Smooth muscle cell (in vitro differentiated cells): ENCODE measurements at regions not wholly inside any gene's neighbourhood (a gene's known extent, or its start where the extent isn't known, plus 50 kb on each side); places are given as distances from the start of the nearest gene placed in this dataset.

ENCODE experiments used
- DNase-seq: peaks from one replicate; lab custom pipeline; 2025; ENCODE audit not compliant: unreplicated experiment; lab: John Stamatoyannopoulos, UW
- H2AFZ ChIP-seq: fragments of 200-600 bp; sonication (generic); 2 replicates; pipeline ENCODE4 v1.6.0; 2016; ENCODE audit warnings: antibody characterized with exemption, low read depth, mild to moderate bottlenecking
- H3F3A ChIP-seq: fragments of 200-600 bp; sonication (generic); 2 replicates; pipeline ENCODE4 v1.6.0; 2017; ENCODE audit warnings: antibody characterized with exemption, low read depth
- H3K27ac ChIP-seq: fragments of 200-600 bp; sonication (generic); 2 replicates; pipeline ENCODE4 v1.5.1; 2016; ENCODE audit warnings: low read depth, mild to moderate bottlenecking
- H3K27me3 ChIP-seq: fragments of 200-600 bp; sonication (generic); 2 replicates; pipeline ENCODE4 v1.6.1; 2016; ENCODE audit warnings: low read depth, mild to moderate bottlenecking
- H3K36me3 ChIP-seq: fragments of 200-600 bp; sonication (generic); 2 replicates; pipeline ENCODE4 v1.5.1; 2016; ENCODE audit warnings: low read depth
- H3K4me1 ChIP-seq: fragments of 200-600 bp; sonication (generic); 2 replicates; pipeline ENCODE4 v1.5.1; 2016; ENCODE audit warnings: low read depth
- H3K4me2 ChIP-seq: fragments of 200-600 bp; sonication (generic); 2 replicates; pipeline ENCODE4 v1.6.0; 2016; ENCODE audit warnings: mild to moderate bottlenecking
- H3K4me3 ChIP-seq: fragments of 200-600 bp; sonication (generic); 2 replicates; pipeline ENCODE4 v1.5.1; 2016; ENCODE audit warnings: mild to moderate bottlenecking
- H3K79me2 ChIP-seq: fragments of 200-600 bp; sonication (generic); 2 replicates; pipeline ENCODE4 v1.6.0; 2016; ENCODE audit warnings: low read depth, mild to moderate bottlenecking
- H3K9ac ChIP-seq: fragments of 200-600 bp; sonication (generic); 2 replicates; pipeline ENCODE4 v1.6.0; 2016; ENCODE audit warnings: low read depth
- H3K9me3 ChIP-seq: fragments of 200-600 bp; sonication (generic); replicated peaks from 2 replicates; pipeline ENCODE4 v1.5.1; 2016; ENCODE audit warnings: low read depth
- H4K20me1 ChIP-seq: fragments of 200-600 bp; sonication (generic); 2 replicates; pipeline ENCODE4 v1.6.0; 2016; ENCODE audit warnings: low read depth
- CTCF ChIP-seq: fragments of 200-600 bp; sonication (generic); IDR thresholded peaks from 2 replicates; pipeline ENCODE4 v1.5.1; 2017; ENCODE audit warnings: borderline replicate concordance, mild to moderate bottlenecking, antibody characterized with exemption; ENCODE audit not compliant: insufficient read depth, poor library complexity, severe bottlenecking
- whole genome bisulfite sequencing: methylation state at CpG from one replicate; pipeline ENCODE4 v1.1.7; 2016; ENCODE audit warnings: low lambda C conversion rate; 5-methylcytosine and 5-hydroxymethylcytosine counted together

GRCh38 chr14:27072589-27072988 is 474.8 kb upstream of the NOVA1 start:
- Histone ChIP-seq H3K27me3 (no peaks in the 10 kb centered on the region), H3K4me3 (no peak overlapping the region), H2AFZ (no peak overlapping the region), H3K27ac (no peak overlapping the region), H3K4me1 (no peaks in the 10 kb centered on the region), H3K9ac (no peak overlapping the region), H3K36me3 (no peaks in the 10 kb centered on the region), H3K9me3 (no peaks in the 10 kb centered on the region), H3K79me2 (no peaks in the 10 kb centered on the region), H3F3A (no peaks in the 10 kb centered on the region), H3K4me2 (no peak overlapping the region), H4K20me1 (no peaks in the 10 kb centered on the region)
- no peak for DNase-seq
- WGBS = 70% methylated on average over 5 of the region's 5 CpGs
- TF ChIP-seq CTCF = no peak

GRCh38 chr14:27075503-27075902 is 477.7 kb upstream of the NOVA1 start:
- Histone ChIP-seq H2AFZ (no peak overlapping the region), H3K36me3 (no peaks in the 10 kb centered on the region), H3K79me2 (no peaks in the 10 kb centered on the region), H3K27ac (no peak overlapping the region), H3K4me2 (no peak overlapping the region), H3F3A (no peaks in the 10 kb centered on the region), H3K27me3 (no peaks in the 10 kb centered on the region), H4K20me1 (no peaks in the 10 kb centered on the region), H3K9me3 (no peaks in the 10 kb centered on the region), H3K4me1 (no peaks in the 10 kb centered on the region), H3K4me3 (no peak overlapping the region), H3K9ac (no peak overlapping the region)
- no peak for DNase-seq
- 87% methylated on average over 1 of the region's 1 CpG for WGBS
- no peak for TF ChIP-seq CTCF

- 78% methylated on average over 1 of the region's 1 CpG for WGBS
- Histone ChIP-seq H3K27me3 (no peaks in the 10 kb centered on the region), H3K79me2 (no peaks in the 10 kb centered on the region), H3K9ac (no peak overlapping the region), H2AFZ (no peak overlapping the region), H3K27ac (no peak overlapping the region), H4K20me1 (no peaks in the 10 kb centered on the region), H3F3A (no peaks in the 10 kb centered on the region), H3K4me1 (no peaks in the 10 kb centered on the region), H3K4me3 (no peak overlapping the region), H3K4me2 (no peak overlapping the region), H3K9me3 (no peaks in the 10 kb centered on the region), H3K36me3 (no peaks in the 10 kb centered on the region)
- DNase-seq = no peak
- no peak for TF ChIP-seq CTCF
Observed at GRCh38 chr14:27077214-27077613, 479.4 kb upstream of the NOVA1 start.

GRCh38 chr14:27077710-27078109 is 479.9 kb upstream of the NOVA1 start:
- no peak overlapping the region for H2AFZ ChIP-seq
- no peaks in the 10 kb centered on the region for H4K20me1 ChIP-seq
- H3F3A ChIP-seq = no peaks in the 10 kb centered on the region
- H3K27me3 ChIP-seq = no peaks in the 10 kb centered on the region
- H3K79me2 ChIP-seq = no peaks in the 10 kb centered on the region
- no peaks in the 10 kb centered on the region for H3K9me3 ChIP-seq
- 38% methylated on average over 2 of the region's 2 CpGs for WGBS
- no peak overlapping the region for H3K4me2 ChIP-seq
- DNase-seq = no peak
- no peak overlapping the region for H3K9ac ChIP-seq
- TF ChIP-seq CTCF = no peak
- no peak overlapping the region for H3K4me3 ChIP-seq
- no peak overlapping the region for H3K27ac ChIP-seq
- no peaks in the 10 kb centered on the region for H3K36me3 ChIP-seq
- no peaks in the 10 kb centered on the region for H3K4me1 ChIP-seq
